ENCODE measurements at regions not wholly inside any gene's neighbourhood (a gene's known extent, or its start where the extent isn't known, plus 50 kb on each side); places are given as distances from the start of the nearest gene placed in this dataset.

- TF ChIP-seq CTCF (IDR thresholded peaks at IDR 0.05) (no peak), POLR2AphosphoS5 (IDR thresholded peaks at IDR 0.05; ENCODE audit: low read depth, low read length) (no peak), SIN3A (IDR thresholded peaks at IDR 0.05; ENCODE audit: borderline replicate concordance, insufficient read depth, low read depth, low read length) (no peak), TCF7L2 (IDR thresholded peaks at IDR 0.05; ENCODE audit: low read depth, low read length) (no peak)
- TF ChIP-seq, protein P1, sequence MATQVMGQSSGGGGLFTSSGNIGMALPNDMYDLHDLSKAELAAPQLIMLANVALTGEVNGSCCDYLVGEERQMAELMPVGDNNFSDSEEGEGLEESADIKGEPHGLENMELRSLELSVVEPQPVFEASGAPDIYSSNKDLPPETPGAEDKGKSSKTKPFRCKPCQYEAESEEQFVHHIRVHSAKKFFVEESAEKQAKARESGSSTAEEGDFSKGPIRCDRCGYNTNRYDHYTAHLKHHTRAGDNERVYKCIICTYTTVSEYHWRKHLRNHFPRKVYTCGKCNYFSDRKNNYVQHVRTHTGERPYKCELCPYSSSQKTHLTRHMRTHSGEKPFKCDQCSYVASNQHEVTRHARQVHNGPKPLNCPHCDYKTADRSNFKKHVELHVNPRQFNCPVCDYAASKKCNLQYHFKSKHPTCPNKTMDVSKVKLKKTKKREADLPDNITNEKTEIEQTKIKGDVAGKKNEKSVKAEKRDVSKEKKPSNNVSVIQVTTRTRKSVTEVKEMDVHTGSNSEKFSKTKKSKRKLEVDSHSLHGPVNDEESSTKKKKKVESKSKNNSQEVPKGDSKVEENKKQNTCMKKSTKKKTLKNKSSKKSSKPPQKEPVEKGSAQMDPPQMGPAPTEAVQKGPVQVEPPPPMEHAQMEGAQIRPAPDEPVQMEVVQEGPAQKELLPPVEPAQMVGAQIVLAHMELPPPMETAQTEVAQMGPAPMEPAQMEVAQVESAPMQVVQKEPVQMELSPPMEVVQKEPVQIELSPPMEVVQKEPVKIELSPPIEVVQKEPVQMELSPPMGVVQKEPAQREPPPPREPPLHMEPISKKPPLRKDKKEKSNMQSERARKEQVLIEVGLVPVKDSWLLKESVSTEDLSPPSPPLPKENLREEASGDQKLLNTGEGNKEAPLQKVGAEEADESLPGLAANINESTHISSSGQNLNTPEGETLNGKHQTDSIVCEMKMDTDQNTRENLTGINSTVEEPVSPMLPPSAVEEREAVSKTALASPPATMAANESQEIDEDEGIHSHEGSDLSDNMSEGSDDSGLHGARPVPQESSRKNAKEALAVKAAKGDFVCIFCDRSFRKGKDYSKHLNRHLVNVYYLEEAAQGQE (IDR thresholded peaks at IDR 0.05; ENCODE audit: insufficient read depth in 1 of 2, low read depth in 2 of 2, low read length in 1 of 2): no peak
Measured at GRCh38 chr9:38278931-38279679, 113.4 kb upstream of the ALDH1B1 start.
